ENCODE measurements at regions not wholly inside any gene's neighbourhood (a gene's known extent, or its start where the extent isn't known, plus 50 kb on each side); places are given as distances from the start of the nearest gene placed in this dataset.

DNA sequence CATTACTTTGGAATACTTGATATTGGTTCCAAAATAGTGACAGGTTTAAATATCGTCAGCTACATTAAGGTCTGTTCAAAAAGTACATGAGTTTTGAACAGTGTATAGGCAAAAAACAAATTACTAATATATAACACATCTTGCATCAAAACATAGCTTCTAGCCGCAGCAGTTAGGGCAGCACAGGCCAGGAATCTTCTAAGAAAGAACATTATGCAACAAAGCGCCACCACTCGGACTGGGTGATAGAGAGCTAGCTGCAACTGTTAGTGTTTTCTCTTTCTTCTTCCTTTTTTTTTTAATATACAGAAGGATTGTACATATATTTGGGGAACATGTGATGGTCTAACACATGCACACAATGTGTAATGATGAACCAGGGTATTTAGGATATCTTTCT, 504.5 kb downstream of the NR2F1-AS1 start:
- no peak overlapping the region for H3K4me3 ChIP-seq (ENCODE audit: low read depth, low read length)
- DNase-seq (ENCODE audit: low read depth, low spot score) = no peak
- no peak for TF ChIP-seq CTCF (IDR thresholded peaks at IDR 0.05; ENCODE audit: insufficient read depth, low read length, missing control alignments)
- CTCF ChIA-PET = interaction anchor here (0.9 to 1.1 kb wide), 2 partner anchors 9 to 725 kb away, joined by 3 read pairs; no protein-coding TSS in a partner anchor
- POLR2A ChIA-PET = interaction anchor here (1.2 kb wide), 1 partner anchor 506 kb away, joined by 3 read pairs; the partner anchor contains the start of gene NR2F1

DNA sequence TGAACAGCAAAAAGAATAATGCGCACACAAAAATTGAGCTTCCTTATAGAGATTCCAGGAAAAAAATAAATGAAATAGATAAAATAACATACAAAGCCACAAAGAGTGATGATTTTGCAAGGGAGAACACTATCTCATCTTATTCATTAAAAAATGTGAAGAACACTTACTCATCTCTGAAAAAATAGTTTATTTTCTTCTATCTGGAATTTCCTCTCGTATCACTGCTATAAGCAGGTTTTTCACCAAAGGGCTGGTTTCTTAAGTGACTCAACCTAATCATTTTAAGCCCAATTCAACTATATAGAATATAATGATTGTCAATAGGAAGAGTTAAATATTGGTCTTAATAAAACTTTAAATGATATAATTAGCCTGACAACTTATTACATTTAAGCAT, 504.9 kb downstream of the NR2F1-AS1 start:
- CTCF ChIA-PET = interaction anchor here (0.9 kb wide), 1 partner anchor 8 kb away, joined by 3 read pairs; no protein-coding TSS in a partner anchor

GRCh38 chr5:93073547-93073946, 507.5 kb downstream of the NR2F1-AS1 start:
- CTCF ChIA-PET = interaction anchor here (1.2 kb wide), 1 partner anchor 555 kb away, joined by 3 read pairs; no protein-coding TSS in a partner anchor
- no peak for DNase-seq (ENCODE audit: low read depth, low spot score)
- no peak overlapping the region for H3K4me3 ChIP-seq (ENCODE audit: low read depth, low read length)
- POLR2A ChIA-PET = no interaction called here
- TF ChIP-seq CTCF (IDR thresholded peaks at IDR 0.05; ENCODE audit: insufficient read depth, low read length, missing control alignments) = no peak

More for the DNA sequence above, 504.9 kb downstream of the NR2F1-AS1 start:
- TF ChIP-seq CTCF (IDR thresholded peaks at IDR 0.05; ENCODE audit: insufficient read depth, low read length, missing control alignments) = no peak
- no peak overlapping the region for H3K4me3 ChIP-seq (ENCODE audit: low read depth, low read length)
- no peak for DNase-seq (ENCODE audit: low read depth, low spot score)
- POLR2A ChIA-PET = interaction anchor here (1.2 kb wide), 1 partner anchor 507 kb away, joined by 3 read pairs; the partner anchor contains the start of gene NR2F1

DNA sequence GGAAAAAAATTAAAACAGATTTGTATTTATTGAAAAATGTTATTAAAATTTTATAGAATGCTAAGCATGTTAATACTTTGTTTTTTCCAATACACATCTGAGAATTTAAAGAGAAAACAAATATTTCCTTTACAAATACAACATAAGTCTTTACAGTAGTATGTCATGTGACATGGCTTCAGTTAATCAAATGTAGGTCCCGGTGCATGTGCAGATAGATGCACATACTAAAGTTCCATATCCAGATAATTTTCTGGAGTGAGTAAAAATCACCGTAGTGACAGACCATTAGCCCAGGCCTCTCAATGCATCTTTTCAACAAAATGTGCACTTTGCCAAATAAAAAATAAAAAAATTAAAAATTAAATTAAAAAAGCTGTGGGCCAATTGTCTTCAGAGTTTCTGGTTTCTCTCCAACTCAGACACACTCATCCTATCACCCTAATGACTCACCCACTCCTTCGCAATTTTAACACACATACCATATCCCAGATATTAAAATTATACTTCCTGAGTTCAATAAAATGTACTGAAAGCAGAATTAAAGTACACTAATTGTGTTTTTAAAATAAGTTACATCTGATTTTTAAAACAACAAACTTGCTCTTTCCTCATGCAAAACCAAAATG, 508.1 kb downstream of the NR2F1-AS1 start:
- DNase-seq (ENCODE audit: low read depth, low spot score) = no peak
- CTCF ChIA-PET = interaction anchor here (1.2 kb wide), 1 partner anchor 555 kb away, joined by 3 read pairs; no protein-coding TSS in a partner anchor
- no peak overlapping the region for H3K4me3 ChIP-seq (ENCODE audit: low read depth, low read length)
- TF ChIP-seq CTCF (IDR thresholded peaks at IDR 0.05; ENCODE audit: insufficient read depth, low read length, missing control alignments) = no peak
- POLR2A ChIA-PET = no interaction called here

DNA sequence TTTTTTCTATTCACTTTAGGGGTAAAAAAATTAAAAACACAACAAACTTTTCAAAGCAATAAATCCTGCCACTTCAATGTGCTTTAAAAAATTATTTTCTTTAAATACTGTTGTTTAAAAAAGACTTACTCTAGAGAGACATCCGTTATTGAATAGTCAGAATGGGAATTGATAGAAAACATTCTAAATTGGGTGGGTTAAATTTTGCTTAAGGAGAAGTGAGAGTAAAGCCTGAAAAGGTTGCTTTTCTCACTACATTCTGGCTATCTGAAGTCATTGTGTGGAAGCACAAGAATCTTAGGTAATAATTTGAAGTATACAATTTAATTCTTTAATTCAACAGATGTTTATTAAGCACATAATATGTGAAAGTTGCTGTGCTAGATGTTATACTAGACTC, 509.3 kb downstream of the NR2F1-AS1 start:
- CTCF ChIA-PET = no interaction called here
- no peak for DNase-seq (ENCODE audit: low read depth, low spot score)
- POLR2A ChIA-PET = no interaction called here

More for the DNA sequence above, 509.3 kb downstream of the NR2F1-AS1 start:
- no peak for TF ChIP-seq CTCF (IDR thresholded peaks at IDR 0.05; ENCODE audit: insufficient read depth, low read length, missing control alignments)
- no peak overlapping the region for H3K4me3 ChIP-seq (ENCODE audit: low read depth, low read length)

Measured in AG04449 (cell line).